HG02840 (cell line): ENCODE measurements at regions not wholly inside any gene's neighbourhood (a gene's known extent, or its start where the extent isn't known, plus 50 kb on each side); places are given as distances from the start of the nearest gene placed in this dataset.

Experiments used
- ATAC-seq: cut with Tn5 transposase; IDR thresholded peaks from one replicate; pipeline ENCODE4 v1.9.1; 2021; ENCODE audit warnings: mild to moderate bottlenecking, moderate library complexity, moderate number of reproducible peaks; ENCODE audit not compliant: unreplicated experiment, low FRiP score

GRCh38 chr11:112457532-112457931 is 196.9 kb upstream of the PLET1 start:
- no peak for ATAC-seq

GRCh38 chr11:112459001-112459400 is 198.3 kb upstream of the PLET1 start:
- ATAC-seq, result no peak

DNA sequence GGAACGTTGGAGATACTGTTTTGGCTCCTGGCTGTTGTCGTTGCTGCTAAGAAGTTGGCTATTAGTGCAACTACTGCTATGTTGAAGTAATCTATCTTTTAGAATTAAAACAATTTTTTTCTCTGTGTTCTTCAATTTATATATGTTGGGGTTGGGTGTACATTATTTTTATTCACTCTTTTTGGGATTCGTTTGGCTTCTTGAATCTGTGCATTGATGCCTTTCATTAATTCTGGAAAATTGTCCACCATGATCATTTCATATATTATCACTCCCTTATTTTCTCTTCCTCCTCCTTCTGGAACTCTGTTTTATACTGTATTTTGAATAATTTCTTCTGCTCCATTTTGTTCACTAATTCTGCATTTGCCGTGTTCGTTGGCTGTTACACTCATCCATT is 199.5 kb upstream of the PLET1 start:
- no peak for ATAC-seq

GRCh38 chr11:112464949-112465348 is 204.3 kb upstream of the PLET1 start:
- no peak for ATAC-seq

DNA sequence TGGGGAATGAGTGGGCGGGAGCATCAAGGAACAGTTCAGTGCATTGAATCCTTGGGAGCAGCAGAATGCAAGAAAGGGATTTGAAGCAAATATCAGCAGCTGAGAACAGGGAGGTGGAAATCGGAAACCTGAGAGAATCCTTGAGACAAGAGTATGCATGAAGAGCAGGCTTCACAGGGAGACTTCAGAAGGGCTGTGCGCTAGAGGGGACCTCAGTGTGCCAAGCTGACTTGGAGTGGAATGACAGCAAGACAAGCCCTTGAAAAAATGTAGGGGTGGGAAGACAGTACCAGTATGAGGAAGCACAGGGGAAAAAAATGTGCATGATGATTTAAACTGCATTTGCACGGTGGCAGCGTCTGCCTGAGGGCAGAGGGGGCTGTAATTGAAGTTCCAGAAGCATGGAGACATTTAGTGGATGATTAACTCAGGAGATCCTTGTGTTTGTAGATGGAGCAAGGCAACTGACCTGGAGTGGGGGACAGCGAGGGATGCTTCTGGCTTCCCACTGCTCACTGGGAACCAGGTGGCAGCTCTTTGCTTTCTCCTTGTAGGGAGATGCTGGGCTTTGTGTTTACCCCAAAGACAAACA is 204.9 kb upstream of the PLET1 start:
- ATAC-seq, result no peak

DNA sequence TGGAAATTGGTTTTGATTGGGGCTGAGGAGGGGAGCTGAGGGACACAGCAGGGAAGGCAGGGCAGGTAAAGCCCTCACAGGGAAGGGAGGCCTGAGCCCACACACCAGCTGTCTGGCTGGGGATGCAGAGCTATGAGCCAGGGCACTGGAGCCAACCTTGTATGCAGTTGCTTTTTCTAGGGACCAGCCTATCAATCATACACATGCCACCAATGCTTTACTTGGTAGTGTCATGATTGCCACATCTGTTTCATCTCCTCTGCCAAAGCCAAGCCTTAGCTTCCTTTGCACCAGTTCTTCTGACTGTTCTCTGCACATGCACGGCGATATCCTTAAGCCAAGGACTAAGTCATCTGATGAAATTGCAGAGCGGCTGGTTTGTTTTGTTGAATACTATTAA is 207.1 kb upstream of the PLET1 start:
- ATAC-seq, result no peak

DNA sequence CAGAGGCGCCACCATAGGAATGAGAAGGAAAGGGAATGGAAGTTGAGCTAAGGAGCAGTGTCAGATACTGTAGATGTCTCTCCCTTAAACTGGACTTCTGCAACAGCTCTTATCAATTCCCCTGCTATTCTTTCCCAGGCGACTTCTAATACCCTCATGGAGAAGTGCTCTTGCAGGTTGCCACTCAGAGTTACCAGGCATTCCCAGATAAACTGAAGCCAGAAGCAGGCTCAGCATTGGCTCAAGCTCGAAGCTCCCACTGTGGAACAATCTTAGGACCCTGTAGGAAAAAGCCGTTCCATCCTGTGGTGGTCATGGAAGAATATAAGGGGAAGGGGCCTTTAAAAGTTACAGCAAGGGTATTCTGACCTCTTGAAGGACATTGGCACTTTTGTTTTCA is 208.7 kb upstream of the PLET1 start:
- no peak for ATAC-seq

DNA sequence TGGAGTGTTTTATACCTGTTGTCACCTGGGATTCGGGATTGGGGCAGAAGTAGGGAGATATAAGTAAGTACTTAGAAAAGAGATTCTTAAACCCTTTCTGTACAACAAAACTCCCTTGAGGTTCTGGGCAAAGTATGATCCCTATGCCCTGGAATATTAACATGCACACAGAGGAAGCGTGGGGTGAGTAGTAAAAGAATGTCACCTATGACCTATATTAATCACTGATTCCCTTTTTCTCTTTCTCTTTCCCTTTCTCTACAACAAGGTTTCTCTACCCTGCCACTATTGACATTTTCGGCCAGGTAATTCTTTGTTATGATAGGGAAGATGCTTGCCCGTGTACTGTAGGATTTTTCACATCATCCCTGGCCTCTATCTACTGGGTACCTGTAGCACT is 209.7 kb upstream of the PLET1 start:
- no peak for ATAC-seq

DNA sequence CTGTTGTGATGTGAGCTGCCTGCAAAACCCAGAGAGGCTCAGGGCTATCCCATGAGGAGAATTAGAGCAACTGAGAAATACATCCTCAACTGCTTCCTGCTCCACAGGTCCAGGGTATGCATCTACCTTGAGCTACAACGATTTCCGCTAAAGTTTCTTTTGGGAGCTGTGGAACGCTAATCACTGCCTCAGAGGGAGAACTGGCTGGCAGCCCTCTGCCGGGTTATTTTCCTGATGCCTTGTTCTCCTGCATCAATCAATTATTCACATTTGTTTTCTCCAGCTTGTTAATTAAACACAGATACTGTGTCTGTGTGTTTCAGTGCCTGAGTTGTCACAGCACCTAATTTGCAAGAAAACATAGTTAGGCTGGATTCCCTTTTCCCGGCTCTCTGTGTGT is 211.1 kb upstream of the PLET1 start:
- ATAC-seq, result no peak

DNA sequence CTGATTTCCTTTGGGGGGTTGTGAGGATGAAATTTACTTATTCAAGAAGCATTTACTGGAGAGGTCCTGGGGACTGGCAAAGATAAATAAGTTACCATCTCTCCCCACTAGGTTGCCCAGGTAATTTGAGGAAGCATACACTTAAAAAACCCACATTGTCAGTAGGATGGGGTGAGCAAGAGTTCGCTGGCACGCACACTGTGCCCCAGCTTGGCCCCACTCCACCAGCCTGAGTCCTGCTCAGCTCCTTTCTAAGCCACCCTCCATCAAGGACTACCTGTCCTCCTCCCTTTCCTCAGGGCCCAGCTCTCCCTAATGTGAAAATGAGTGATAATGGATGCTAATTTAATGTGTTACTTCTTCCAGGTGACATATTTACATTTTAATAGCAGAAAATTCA is 216.5 kb upstream of the PLET1 start:
- ATAC-seq, result no peak

- ATAC-seq, result no peak
Observed at GRCh38 chr11:112477581-112478317, 217.1 kb upstream of the PLET1 start.

DNA sequence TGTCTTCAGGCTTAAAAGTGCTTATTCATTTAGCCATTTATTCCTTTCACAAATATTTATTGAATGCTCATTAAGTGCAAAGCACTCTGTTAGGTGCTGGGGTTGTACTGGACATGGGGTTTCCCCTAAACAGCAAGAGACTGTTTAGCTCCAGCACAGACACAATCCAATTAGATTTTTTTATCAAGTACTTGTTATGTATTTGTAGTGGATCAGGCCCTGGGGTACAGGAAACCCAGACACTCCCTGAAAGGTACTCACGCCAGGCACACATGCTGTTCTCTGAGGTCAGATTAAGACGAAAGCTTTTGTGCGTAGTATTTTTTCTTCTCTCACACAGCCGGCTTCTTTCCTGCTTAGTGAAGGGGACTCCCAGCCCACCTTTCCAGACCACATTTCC is 218.1 kb upstream of the PLET1 start:
- ATAC-seq, result no peak

DNA sequence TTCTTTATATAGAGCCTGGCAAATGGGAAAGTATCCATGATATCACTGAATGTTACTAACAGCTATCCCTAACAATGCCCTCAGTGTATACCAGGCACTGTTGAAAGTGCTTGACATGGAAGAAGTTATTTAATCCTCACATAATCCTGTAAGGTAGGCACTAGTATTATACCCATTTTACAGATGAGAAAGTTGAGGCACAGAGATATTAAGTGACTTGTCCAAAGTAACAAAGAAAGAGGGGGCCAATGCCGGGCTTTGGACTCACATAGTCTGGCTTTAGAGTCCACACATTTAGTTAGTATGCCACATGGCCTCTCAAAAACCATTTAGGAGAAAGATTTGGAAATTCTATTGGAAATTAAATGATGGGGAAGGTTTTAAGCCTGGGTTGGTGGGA is 220.8 kb upstream of the PLET1 start:
- ATAC-seq, result no peak

DNA sequence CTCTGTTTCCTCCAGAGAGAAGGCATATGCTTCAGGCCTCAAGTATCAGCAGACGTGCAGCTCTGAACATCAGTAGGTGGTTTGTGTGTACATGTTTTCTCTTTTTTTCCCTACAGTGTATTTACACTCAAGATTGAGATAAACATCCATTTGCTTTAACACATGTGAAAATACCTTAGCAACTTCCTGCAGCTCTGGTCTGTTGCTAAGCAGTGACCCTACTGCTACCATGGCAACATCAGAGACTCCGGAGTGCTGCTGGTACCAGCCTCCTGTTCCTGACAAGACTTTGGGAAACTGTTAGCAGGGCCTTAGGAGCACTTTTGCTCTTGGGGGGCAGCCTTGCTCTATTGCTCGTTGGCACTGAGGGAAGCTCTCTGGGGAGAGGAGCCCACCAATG is 221.2 kb upstream of the PLET1 start:
- ATAC-seq, result no peak

DNA sequence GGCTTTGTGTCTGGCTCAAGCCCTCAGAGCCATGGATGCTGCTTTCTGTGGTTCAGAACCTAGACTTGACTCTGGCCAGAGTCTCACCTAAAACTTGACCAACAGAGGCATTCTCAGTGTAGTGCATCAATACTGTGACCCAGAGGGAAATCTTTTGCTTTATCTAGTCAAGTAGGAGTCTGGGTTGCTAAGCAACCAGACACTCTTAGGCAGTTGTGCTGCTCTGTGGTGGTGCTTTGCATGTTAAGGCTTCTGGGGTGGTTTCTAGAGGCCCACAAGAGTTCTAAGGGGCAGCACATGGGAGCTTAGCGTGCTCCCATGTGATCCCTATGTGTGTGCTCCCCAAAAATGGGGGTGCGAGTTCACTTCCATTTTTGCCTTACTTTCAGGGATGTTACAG is 224.6 kb upstream of the PLET1 start:
- no peak for ATAC-seq

DNA sequence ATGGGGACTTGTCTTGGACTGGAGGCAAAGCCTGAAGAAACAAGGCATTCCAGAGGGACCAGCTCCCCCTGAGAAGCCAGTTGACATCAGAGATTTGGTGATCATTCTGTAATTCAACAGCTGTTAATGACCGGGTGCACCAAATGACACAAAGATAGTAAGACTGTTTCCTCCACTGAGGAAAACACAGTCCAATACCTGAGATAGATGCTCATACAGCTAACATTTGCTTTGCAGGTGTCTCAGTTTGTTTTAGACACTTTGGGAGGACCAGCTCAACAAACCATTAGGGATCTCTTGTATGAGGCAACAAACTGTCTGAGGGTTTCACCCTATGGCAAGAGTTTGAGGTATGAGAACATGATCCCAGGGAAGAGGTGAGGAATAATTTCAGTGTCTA is 237.2 kb upstream of the PLET1 start:
- no peak for ATAC-seq

DNA sequence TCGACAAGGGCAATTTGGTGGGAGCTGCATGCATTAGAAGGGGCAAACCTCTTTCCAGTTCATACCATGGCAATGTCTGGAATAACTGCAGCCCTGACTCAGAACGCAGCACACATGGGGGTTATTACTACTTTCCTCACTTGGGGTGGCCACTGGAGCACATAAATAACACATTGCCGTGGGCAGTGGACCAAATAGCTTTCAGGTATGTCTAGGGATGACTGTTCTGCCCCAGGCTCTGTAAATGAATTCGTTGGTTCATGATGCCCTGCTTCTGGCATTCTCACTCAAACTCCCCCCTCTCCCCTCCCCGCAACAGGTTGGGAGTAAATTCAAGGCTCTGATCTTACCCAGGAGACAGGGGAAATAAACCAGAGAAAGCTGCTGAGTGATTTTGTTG is 238.0 kb upstream of the PLET1 start:
- ATAC-seq, result no peak

DNA sequence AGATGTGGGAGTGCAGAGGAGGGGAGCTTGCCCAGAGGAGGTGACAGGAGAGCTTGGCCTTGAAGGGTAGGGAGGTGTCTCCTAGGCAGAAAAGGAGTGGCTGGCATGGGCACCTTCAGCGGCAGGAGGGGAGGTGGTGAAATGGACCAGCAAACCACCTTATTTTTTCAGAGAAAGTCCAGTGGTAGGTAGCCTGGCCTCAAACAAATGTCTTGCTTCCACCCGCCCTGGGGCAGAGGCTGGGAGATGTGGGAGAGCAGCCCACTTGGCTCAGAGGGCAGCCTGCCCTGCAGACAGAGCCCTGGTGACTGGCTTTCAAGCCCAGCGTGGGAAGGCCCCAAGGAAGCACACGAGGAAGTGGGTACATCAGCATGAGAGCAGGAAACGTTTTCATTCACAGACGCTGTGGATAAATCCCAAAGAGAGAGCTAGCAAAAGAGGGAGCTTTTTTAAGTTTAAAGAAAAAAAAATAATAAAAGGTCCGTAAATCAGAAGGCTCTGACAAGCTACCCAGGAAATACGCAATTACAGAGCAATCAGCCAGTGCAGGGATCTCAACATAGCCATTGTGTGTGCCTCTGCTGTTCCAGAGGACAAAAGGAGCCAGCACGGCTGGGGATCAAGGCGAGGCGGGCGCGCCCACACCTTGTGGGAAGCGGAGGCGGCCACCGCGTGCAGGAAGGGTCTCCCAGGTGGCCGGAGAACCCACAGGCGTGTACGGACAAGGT is 238.7 kb upstream of the PLET1 start:
- ATAC-seq, result no peak

DNA sequence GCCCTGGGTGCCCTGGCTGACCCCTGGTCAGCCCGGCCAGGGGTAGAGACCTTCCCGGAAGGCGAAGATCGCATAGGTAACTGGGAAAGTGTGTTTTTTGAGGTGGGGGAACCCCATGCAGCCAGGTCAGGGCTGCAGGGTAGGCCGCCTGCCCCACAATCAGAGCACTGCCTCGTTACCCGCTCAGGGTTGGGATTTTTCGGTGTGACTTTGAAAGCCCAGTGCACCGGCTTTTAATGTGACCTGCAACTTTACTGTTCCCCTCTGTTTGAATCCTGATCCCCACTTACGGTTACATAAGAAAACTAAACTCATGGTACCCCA is 239.2 kb upstream of the PLET1 start:
- ATAC-seq, result no peak

DNA sequence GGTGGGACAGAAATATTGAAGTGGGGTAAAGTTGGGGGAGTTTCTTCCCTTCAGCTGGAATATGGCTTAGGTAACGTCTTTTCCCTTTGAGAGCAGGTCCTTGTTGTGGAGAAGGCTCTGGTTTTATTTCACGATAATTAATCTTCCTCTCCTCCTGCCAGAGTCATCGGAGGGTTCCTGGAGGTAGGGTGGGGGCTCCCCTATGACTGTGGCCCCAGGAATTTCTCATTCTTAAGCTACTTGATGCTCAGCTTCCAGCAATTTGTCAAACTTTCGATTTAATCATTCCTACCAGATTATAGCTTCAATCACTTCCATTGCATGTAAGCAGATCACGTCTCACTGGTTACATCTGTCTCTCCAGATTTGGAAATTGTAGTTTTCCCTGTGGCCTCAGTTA is 242.8 kb upstream of the PLET1 start:
- no peak for ATAC-seq

DNA sequence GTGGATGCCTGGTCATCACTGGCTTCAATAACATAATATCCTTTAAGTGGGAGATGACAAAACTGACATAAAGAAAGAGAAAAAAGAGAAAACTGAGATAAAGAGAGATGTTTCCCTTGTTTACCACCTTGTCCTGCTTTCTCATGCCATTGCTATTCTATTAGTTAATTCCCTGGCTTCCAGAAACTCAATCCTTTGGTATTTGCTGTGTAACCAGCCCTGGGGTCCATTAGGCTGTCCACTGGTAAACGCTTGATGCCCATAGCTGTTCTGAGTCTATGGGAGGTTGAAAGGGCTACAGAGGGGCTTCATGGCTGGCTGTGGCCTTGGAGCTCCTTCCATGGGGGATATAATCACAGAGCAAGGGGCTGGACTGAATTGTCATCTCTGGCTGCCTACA is 243.4 kb upstream of the PLET1 start:
- no peak for ATAC-seq

DNA sequence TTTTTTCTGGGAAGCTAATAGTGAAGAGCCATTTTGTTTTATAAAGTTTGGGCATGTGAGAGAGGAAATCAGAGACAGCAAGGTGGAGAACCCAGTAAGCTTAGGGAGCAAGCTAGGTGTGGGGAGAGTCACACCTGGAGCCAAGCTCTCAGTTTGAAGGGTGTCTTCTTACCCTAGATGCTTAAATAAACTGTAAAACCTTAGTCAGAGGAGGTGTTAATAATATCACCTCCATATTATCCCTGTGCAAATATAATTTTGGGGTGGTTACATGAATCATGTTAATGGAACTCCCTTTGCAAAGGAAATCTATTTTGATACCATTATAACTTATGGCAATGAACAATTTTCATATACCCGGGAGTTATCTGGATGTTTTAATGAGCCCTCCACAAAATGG is 246.2 kb upstream of the PLET1 start:
- ATAC-seq, result no peak
